ENCODE measurements at regions not wholly inside any gene's neighbourhood (a gene's known extent, or its start where the extent isn't known, plus 50 kb on each side); places are given as distances from the start of the nearest gene placed in this dataset.

GRCh38 chr3:27859821-27860220 is 137.7 kb upstream of the EOMES start:
- Histone ChIP-seq H2BK120ac (ENCODE audit: low read depth, low read length) (no peak overlapping the region), H3K14ac (ENCODE audit: low read length) (no peak overlapping the region), H3K9me3 (replicated peaks in 1 of 2; ENCODE audit: control insufficient read depth in 2 of 2, insufficient read depth in 1 of 2, low read depth in 1 of 2, low read length in 2 of 2) (no peaks in the 10 kb centered on the region), H3K27ac (replicated peaks; ENCODE audit: low read length) (no peak overlapping the region), H3K36me3 (replicated peaks in 1 of 2; ENCODE audit: control insufficient read depth in 2 of 2, insufficient read depth in 2 of 2, low read length in 2 of 2) (no peaks in the 10 kb centered on the region), H4K8ac (ENCODE audit: low read depth, low read length) (no peak overlapping the region), H2BK5ac (ENCODE audit: low read length) (no peak overlapping the region), H4K91ac (ENCODE audit: low read depth, low read length, poor library complexity) (no peak overlapping the region), H3K18ac (ENCODE audit: low read length) (no peak overlapping the region), H2AK5ac (ENCODE audit: low read depth, low read length) (no peak overlapping the region), H3K4me3 (ENCODE audit: low read length in 2 of 2) (no peak overlapping the region), H3K23ac (ENCODE audit: low read depth, low read length, poor library complexity) (no peak overlapping the region), H3K9ac (ENCODE audit: low read depth, low read length, poor library complexity) (no peak overlapping the region), H3K4me2 (ENCODE audit: insufficient read depth, low read length, poor library complexity, severe bottlenecking) (no peak overlapping the region), H2BK12ac (ENCODE audit: low read length) (no peak overlapping the region), H3K79me1 (ENCODE audit: low read depth, low read length) (no peaks in the 10 kb centered on the region), H2AFZ (ENCODE audit: low read length) (no peak overlapping the region), H2BK15ac (ENCODE audit: low read length) (no peak overlapping the region), H3K27me3 (ENCODE audit: control insufficient read depth in 3 of 3, insufficient read depth in 3 of 3, low read depth in 1 of 3, low read length in 3 of 3) (no peaks in the 10 kb centered on the region), H3K4me1 (ENCODE audit: control insufficient read depth in 2 of 2, insufficient read depth in 1 of 2, low read depth in 1 of 2, low read length in 2 of 2) (no peaks in the 10 kb centered on the region), H3K4ac (ENCODE audit: low read length) (no peak overlapping the region)
- no peak for DNase-seq (ENCODE audit: low spot score)
- no CpG with 5 or more reads among the region's 1 CpG for WGBS, 2 donors (ENCODE audit: extremely low coverage in 2 of 2, insufficient read length in 2 of 2, insufficient replicate concordance in 1 of 2)

- H3K4me3 ChIP-seq (ENCODE audit: low read length in 2 of 2), result no peak overlapping the region
- no peaks in the 10 kb centered on the region for H3K36me3 ChIP-seq (replicated peaks in 1 of 2; ENCODE audit: control insufficient read depth in 2 of 2, insufficient read depth in 2 of 2, low read length in 2 of 2)
- H2BK5ac ChIP-seq (ENCODE audit: low read length), result no peak overlapping the region
- H3K14ac ChIP-seq (ENCODE audit: low read length), result no peak overlapping the region
- H2BK15ac ChIP-seq (ENCODE audit: low read length), result no peak overlapping the region
- no peak overlapping the region for H4K91ac ChIP-seq (ENCODE audit: low read depth, low read length, poor library complexity)
- H2BK12ac ChIP-seq (ENCODE audit: low read length), result no peak overlapping the region
- H2AK5ac ChIP-seq (ENCODE audit: low read depth, low read length), result no peak overlapping the region
- H2BK120ac ChIP-seq (ENCODE audit: low read depth, low read length), result no peak overlapping the region
- H3K27ac ChIP-seq (replicated peaks; ENCODE audit: low read length), result no peak overlapping the region
- H3K27me3 ChIP-seq (ENCODE audit: control insufficient read depth in 3 of 3, insufficient read depth in 3 of 3, low read depth in 1 of 3, low read length in 3 of 3), result no peaks in the 10 kb centered on the region
- no peak overlapping the region for H3K4ac ChIP-seq (ENCODE audit: low read length)
- H3K4me2 ChIP-seq (ENCODE audit: insufficient read depth, low read length, poor library complexity, severe bottlenecking), result no peak overlapping the region
- no peak for DNase-seq (ENCODE audit: low spot score)
- H3K79me1 ChIP-seq (ENCODE audit: low read depth, low read length), result no peaks in the 10 kb centered on the region
- H3K23ac ChIP-seq (ENCODE audit: low read depth, low read length, poor library complexity), result no peak overlapping the region
- no peak overlapping the region for H3K9ac ChIP-seq (ENCODE audit: low read depth, low read length, poor library complexity)
- no peak overlapping the region for H4K8ac ChIP-seq (ENCODE audit: low read depth, low read length)
- no CpG with 5 or more reads among the region's 6 CpGs for WGBS, 2 donors (ENCODE audit: extremely low coverage in 2 of 2, insufficient read length in 2 of 2, insufficient replicate concordance in 1 of 2)
- H3K9me3 ChIP-seq (replicated peaks in 1 of 2; ENCODE audit: control insufficient read depth in 2 of 2, insufficient read depth in 1 of 2, low read depth in 1 of 2, low read length in 2 of 2), result no peaks in the 10 kb centered on the region
- no peaks in the 10 kb centered on the region for H3K4me1 ChIP-seq (ENCODE audit: control insufficient read depth in 2 of 2, insufficient read depth in 1 of 2, low read depth in 1 of 2, low read length in 2 of 2)
- no peak overlapping the region for H2AFZ ChIP-seq (ENCODE audit: low read length)
- H3K18ac ChIP-seq (ENCODE audit: low read length), result no peak overlapping the region
These were observed 139.2 kb upstream of the EOMES start for GRCh38 chr3:27861046-27862036.

GRCh38 chr3:27865731-27866130 is 143.6 kb upstream of the EOMES start:
- no peaks in the 10 kb centered on the region for H3K79me1 ChIP-seq (ENCODE audit: low read depth, low read length)
- H3K4ac ChIP-seq (ENCODE audit: low read length), result no peak overlapping the region
- no peak overlapping the region for H2AK5ac ChIP-seq (ENCODE audit: low read depth, low read length)
- DNase-seq (ENCODE audit: low spot score), result no peak
- H4K8ac ChIP-seq (ENCODE audit: low read depth, low read length), result no peak overlapping the region
- H3K27me3 ChIP-seq (ENCODE audit: control insufficient read depth in 3 of 3, insufficient read depth in 3 of 3, low read depth in 1 of 3, low read length in 3 of 3), result no peaks in the 10 kb centered on the region
- no peak overlapping the region for H3K27ac ChIP-seq (replicated peaks; ENCODE audit: low read length)
- H3K14ac ChIP-seq (ENCODE audit: low read length), result no peak overlapping the region
- no peaks in the 10 kb centered on the region for H3K4me1 ChIP-seq (ENCODE audit: control insufficient read depth in 2 of 2, insufficient read depth in 1 of 2, low read depth in 1 of 2, low read length in 2 of 2)
- H3K4me3 ChIP-seq (ENCODE audit: low read length in 2 of 2), result no peak overlapping the region
- H3K9ac ChIP-seq (ENCODE audit: low read depth, low read length, poor library complexity), result no peak overlapping the region
- no peak overlapping the region for H3K4me2 ChIP-seq (ENCODE audit: insufficient read depth, low read length, poor library complexity, severe bottlenecking)
- peaks cover 2 to 4% of the 10 kb centered on the region in 2 donors for H3K9me3 ChIP-seq (replicated peaks in 1 of 2; ENCODE audit: control insufficient read depth in 2 of 2, insufficient read depth in 1 of 2, low read depth in 1 of 2, low read length in 2 of 2)
- H2BK12ac ChIP-seq (ENCODE audit: low read length), result no peak overlapping the region
- no peak overlapping the region for H4K91ac ChIP-seq (ENCODE audit: low read depth, low read length, poor library complexity)
- no peak overlapping the region for H2BK120ac ChIP-seq (ENCODE audit: low read depth, low read length)
- no peak overlapping the region for H3K18ac ChIP-seq (ENCODE audit: low read length)
- no peaks in the 10 kb centered on the region for H3K36me3 ChIP-seq (replicated peaks in 1 of 2; ENCODE audit: control insufficient read depth in 2 of 2, insufficient read depth in 2 of 2, low read length in 2 of 2)
- H2BK15ac ChIP-seq (ENCODE audit: low read length), result no peak overlapping the region
- no peak overlapping the region for H2AFZ ChIP-seq (ENCODE audit: low read length)
- H3K23ac ChIP-seq (ENCODE audit: low read depth, low read length, poor library complexity), result no peak overlapping the region
- no peak overlapping the region for H2BK5ac ChIP-seq (ENCODE audit: low read length)

- no peak overlapping the region for H2BK120ac ChIP-seq (ENCODE audit: low read depth, low read length)
- H2BK12ac ChIP-seq (ENCODE audit: low read length), result no peak overlapping the region
- no peak overlapping the region for H2AK5ac ChIP-seq (ENCODE audit: low read depth, low read length)
- H3K9ac ChIP-seq (ENCODE audit: low read depth, low read length, poor library complexity), result no peak overlapping the region
- no peak for DNase-seq (ENCODE audit: low spot score)
- H3K27me3 ChIP-seq (ENCODE audit: control insufficient read depth in 3 of 3, insufficient read depth in 3 of 3, low read depth in 1 of 3, low read length in 3 of 3), result no peaks in the 10 kb centered on the region
- no peaks in the 10 kb centered on the region for H3K4me1 ChIP-seq (ENCODE audit: control insufficient read depth in 2 of 2, insufficient read depth in 1 of 2, low read depth in 1 of 2, low read length in 2 of 2)
- no peak overlapping the region for H3K4me3 ChIP-seq (ENCODE audit: low read length in 2 of 2)
- no peak overlapping the region for H2BK5ac ChIP-seq (ENCODE audit: low read length)
- H3K4me2 ChIP-seq (ENCODE audit: insufficient read depth, low read length, poor library complexity, severe bottlenecking), result no peak overlapping the region
- no peaks in the 10 kb centered on the region for H3K36me3 ChIP-seq (replicated peaks in 1 of 2; ENCODE audit: control insufficient read depth in 2 of 2, insufficient read depth in 2 of 2, low read length in 2 of 2)
- H2AFZ ChIP-seq (ENCODE audit: low read length), result no peak overlapping the region
- no peak overlapping the region for H4K8ac ChIP-seq (ENCODE audit: low read depth, low read length)
- no peak overlapping the region for H3K4ac ChIP-seq (ENCODE audit: low read length)
- H3K14ac ChIP-seq (ENCODE audit: low read length), result no peak overlapping the region
- no peak overlapping the region for H3K18ac ChIP-seq (ENCODE audit: low read length)
- no peaks in the 10 kb centered on the region for H3K79me1 ChIP-seq (ENCODE audit: low read depth, low read length)
- no peak overlapping the region for H3K27ac ChIP-seq (replicated peaks; ENCODE audit: low read length)
- peaks cover 2 to 4% of the 10 kb centered on the region in 2 donors for H3K9me3 ChIP-seq (replicated peaks in 1 of 2; ENCODE audit: control insufficient read depth in 2 of 2, insufficient read depth in 1 of 2, low read depth in 1 of 2, low read length in 2 of 2)
- H3K23ac ChIP-seq (ENCODE audit: low read depth, low read length, poor library complexity), result no peak overlapping the region
- no peak overlapping the region for H2BK15ac ChIP-seq (ENCODE audit: low read length)
- H4K91ac ChIP-seq (ENCODE audit: low read depth, low read length, poor library complexity), result no peak overlapping the region
These were observed 147.0 kb upstream of the EOMES start for GRCh38 chr3:27869152-27869551.
